GM12878 (cell line): ENCODE measurements at regions not wholly inside any gene's neighbourhood (a gene's known extent, or its start where the extent isn't known, plus 50 kb on each side); places are given as distances from the start of the nearest gene placed in this dataset.

Experiments used
- BHLHE40 ChIP-seq, 2 experiments: fragments of 450-650 bp in 1 of 2; IDR thresholded peaks; 2 replicates each; pipeline ENCODE4 v1.6.1; 2011 to 2017; ENCODE audit warnings: low read depth in 2 of 2, borderline replicate concordance in 1 of 2, improper control_type of control experiment in 1 of 2, low read length in 1 of 2, mild to moderate bottlenecking in 1 of 2
- CHD1 ChIP-seq: IDR thresholded peaks from 2 replicates; pipeline ENCODE4 v1.6.1; 2012; ENCODE audit warnings: low read depth, low read length, improper control_type of control experiment
- E2F8 ChIP-seq: fragments of 450-650 bp; IDR thresholded peaks from 2 replicates; pipeline ENCODE4 v1.6.1; 2018; ENCODE audit warnings: mild to moderate bottlenecking, low read depth, moderate library complexity; ENCODE audit not compliant: partially characterized antibody
- EP300 ChIP-seq, 2 experiments: fragments of 150-350 bp in 1 of 2; IDR thresholded peaks; 2 replicates each; pipeline ENCODE4 v1.6.1; 2011 to 2012; ENCODE audit warnings: low read depth in 2 of 2, low read length in 2 of 2, borderline replicate concordance in 1 of 2, improper control_type of control experiment in 1 of 2, inconsistent platforms in 1 of 2; ENCODE audit not compliant: control insufficient read depth in 1 of 2
- FOXM1 ChIP-seq: IDR thresholded peaks from 2 replicates; pipeline ENCODE4 v1.6.1; 2012; ENCODE audit warnings: low read depth, mild to moderate bottlenecking, inconsistent platforms, low read length, moderate library complexity
- JUND ChIP-seq: IDR thresholded peaks from 2 replicates; pipeline ENCODE4 v1.6.1; 2012; ENCODE audit warnings: low read depth, mild to moderate bottlenecking, low read length, improper control_type of control experiment, moderate library complexity
- KAT2A ChIP-seq: conservative IDR thresholded peaks from 2 replicates; pipeline ENCODE4 v1.6.1; 2011; ENCODE audit warnings: low read depth, low read length; ENCODE audit not compliant: control insufficient read depth
- LARP7 ChIP-seq: fragments of 450-650 bp; IDR thresholded peaks from 2 replicates; pipeline ENCODE4 v1.6.1; 2017; ENCODE audit warnings: mild to moderate bottlenecking
- MAX ChIP-seq: IDR thresholded peaks from 2 replicates; pipeline ENCODE4 v1.6.1; 2012; ENCODE audit warnings: low read depth, low read length, improper control_type of control experiment
- POLR2A ChIP-seq: IDR thresholded peaks from 2 replicates; pipeline ENCODE4 v1.6.1; 2011; ENCODE audit warnings: low read depth, mild to moderate bottlenecking, low read length
- TF ChIP-seq, protein P1 (sequence below), 3 experiments: IDR thresholded peaks in 2 of 3; conservative IDR thresholded peaks in 1 of 3; 2 replicates each; pipeline ENCODE4 v1.5.1; 2011; ENCODE audit warnings: low read depth in 3 of 3, low read length in 3 of 3, mild to moderate bottlenecking in 3 of 3, control low read depth in 2 of 3, moderate library complexity in 2 of 3, inconsistent platforms in 1 of 3, mixed read lengths in 1 of 3; ENCODE audit not compliant: control insufficient read depth in 2 of 3, insufficient read depth in 1 of 3; ENCODE audit errors: extremely low read depth in 1 of 3

GRCh38 chr12:116474899-116475298 is 84.3 kb upstream of the MAP1LC3B2 start:
- TF ChIP-seq, protein P1, sequence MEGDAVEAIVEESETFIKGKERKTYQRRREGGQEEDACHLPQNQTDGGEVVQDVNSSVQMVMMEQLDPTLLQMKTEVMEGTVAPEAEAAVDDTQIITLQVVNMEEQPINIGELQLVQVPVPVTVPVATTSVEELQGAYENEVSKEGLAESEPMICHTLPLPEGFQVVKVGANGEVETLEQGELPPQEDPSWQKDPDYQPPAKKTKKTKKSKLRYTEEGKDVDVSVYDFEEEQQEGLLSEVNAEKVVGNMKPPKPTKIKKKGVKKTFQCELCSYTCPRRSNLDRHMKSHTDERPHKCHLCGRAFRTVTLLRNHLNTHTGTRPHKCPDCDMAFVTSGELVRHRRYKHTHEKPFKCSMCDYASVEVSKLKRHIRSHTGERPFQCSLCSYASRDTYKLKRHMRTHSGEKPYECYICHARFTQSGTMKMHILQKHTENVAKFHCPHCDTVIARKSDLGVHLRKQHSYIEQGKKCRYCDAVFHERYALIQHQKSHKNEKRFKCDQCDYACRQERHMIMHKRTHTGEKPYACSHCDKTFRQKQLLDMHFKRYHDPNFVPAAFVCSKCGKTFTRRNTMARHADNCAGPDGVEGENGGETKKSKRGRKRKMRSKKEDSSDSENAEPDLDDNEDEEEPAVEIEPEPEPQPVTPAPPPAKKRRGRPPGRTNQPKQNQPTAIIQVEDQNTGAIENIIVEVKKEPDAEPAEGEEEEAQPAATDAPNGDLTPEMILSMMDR (IDR thresholded peaks at IDR 0.05 in 2 of 3, conservative IDR thresholded peaks at IDR 0.05 in 1 of 3; ENCODE audit: control insufficient read depth in 2 of 3, extremely low read depth in 1 of 3, insufficient read depth in 1 of 3, low read depth in 3 of 3, low read length in 3 of 3), result no peak
- TF ChIP-seq LARP7 (no peak), FOXM1 (no peak), CHD1 (no peak), MAX (no peak), JUND (no peak), EP300 (IDR thresholded peaks at IDR 0.05; ENCODE audit: borderline replicate concordance in 1 of 2, control insufficient read depth in 1 of 2, low read depth in 2 of 2, low read length in 2 of 2) (no peak), POLR2A (no peak), E2F8 (no peak), KAT2A (no peak), BHLHE40 (IDR thresholded peaks at IDR 0.05; ENCODE audit: borderline replicate concordance in 1 of 2, low read depth in 2 of 2, low read length in 1 of 2) (no peak)
